H4 (cell line): ENCODE measurements at regions not wholly inside any gene's neighbourhood (a gene's known extent, or its start where the extent isn't known, plus 50 kb on each side); places are given as distances from the start of the nearest gene placed in this dataset.
"Not testable (repeated sequence)": the region's sequence is repeated elsewhere in the genome, so short reads cannot be mapped to it uniquely, and the experiment has no call there.

ENCODE experiments used
- DNase-seq: peaks from one replicate; pipeline ENCODE4 v3.0.0-alpha.2; 2015; ENCODE audit warnings: low spot score

DNA sequence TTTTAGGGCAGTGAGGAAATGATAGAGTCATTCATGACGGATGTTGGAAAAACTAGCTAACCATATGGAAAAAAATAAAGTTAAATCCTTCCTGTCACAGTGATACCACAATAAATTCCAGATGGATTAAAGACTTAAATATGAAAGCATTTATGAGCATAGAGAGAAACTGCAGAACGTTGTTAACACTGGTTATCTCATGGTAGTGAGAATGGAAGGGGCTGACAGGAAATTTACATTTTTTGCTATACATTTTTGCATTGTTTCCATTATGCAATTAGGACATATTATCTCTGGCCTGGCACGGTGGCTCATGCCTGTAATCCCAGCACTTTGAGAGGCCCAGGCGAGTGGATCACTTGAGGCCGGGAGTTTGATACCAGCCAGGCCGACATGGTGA lies 130.5 kb upstream of the VOPP1 start:
- DNase-seq: not testable (repeated sequence)

DNA sequence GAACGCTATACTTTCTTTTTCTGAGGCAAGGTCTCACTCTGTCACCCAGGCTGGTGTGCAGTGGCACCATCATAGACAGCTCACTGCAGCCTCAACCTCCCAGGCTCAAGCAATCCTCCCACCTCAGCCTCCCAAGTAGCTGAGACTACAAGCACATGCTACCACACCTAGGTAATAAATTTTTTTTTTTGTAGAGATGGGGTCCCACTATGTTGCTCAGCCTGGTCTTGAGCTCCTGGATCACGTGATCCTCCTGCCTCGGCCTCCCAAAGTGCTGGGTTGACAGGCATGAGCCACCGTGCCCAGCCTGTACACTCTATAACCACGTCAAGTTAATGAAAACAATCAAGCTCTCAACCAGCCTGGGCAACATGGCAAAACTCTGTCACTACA lies 127.1 kb upstream of the VOPP1 start:
- not testable (repeated sequence) for DNase-seq

DNA sequence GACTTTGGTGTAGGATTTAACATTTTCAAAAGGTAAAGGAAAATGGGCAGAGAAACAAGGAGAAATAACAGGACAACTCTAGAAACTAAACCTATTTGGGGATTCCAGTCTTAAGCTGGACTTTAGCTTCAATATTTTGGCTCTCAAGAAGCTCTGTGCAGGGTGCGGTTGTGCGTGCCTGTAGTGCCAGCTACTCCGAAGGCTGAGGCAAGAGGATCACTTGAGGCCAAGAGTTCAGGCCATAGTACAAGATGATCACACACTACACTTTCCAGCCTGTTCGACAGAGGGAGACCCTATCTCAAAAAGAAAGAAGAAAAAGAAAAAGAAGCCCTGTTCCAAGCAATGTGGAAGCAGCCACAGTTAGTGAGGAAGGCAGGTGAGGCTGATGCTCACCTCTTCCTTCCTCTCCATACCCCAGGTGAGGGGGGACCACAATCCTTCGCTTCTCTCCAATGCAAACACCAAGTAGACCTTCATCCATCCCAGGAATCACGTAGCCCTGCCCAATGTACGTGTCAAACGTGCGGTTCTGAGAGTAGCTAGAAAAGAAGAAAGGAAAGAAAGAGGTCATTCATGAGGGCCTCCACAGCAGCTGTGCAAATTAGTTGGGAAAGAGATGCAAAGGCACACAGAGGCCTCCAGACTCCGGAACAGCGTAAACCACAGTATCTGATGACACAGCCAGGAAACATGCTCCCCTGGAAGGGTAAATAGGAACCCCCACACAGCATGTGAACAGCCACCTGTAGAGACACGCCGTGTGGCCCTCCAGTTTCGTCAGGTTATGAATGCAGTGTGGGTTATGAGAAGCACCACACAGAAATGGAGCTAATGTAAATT lies 126.5 kb upstream of the VOPP1 start:
- DNase-seq: peak; percentile 84

DNA sequence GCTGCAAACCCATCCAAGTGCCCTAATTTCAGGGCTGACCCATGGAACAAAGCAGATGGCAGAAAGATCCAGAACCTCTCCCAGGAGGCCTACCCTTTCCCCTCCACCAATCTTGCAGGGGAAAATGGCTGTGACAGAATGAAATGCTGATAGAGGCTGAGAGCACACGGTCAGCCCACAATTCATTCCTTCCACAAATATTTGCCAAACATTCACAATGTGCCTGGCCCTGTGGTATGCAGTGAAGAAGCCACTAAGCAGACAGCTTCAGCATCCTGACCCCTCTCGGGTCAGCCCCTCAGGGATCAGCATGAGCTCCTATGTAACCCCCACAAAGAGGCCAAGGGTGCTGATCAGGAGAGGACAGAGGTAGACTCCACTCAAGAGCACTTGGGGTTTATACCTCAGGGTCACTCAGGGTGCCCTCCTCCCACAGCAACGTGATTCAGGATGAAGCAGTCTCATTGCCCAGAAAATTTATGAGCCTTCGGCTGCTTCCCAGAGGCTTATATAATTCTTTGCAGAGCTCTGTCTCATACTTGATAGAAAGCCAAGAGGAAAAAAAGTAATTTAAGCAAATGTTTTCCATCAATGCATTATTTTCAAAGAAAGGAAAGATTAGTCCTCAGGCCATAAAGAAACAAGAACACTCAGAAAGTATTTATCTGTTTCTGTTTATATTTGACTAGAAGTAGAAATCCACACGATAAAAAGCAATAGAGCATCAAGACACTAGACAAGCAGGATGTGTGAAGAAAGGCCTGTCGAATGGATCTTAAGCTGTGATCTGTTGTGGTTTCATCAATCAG lies 123.8 kb upstream of the VOPP1 start:
- DNase-seq: not testable (repeated sequence)

DNA sequence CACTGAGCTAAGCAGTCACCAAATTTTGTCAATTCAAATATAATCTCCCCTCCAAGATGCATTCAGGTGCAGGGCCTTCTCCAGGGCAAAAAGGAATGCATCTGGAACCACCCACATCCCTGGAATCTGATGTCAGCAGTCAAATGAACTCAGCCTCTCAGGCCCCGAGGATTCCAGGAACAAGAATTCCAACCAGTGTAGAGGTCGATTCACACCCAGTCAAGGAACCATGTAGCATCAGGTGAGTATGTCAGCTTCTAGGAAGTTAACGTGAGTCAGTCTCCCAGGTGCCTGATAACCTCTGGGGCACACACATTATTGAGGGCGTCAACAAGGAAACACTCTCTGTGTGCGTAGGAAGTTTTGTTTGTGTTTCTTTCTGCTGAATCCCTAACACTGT lies 122.2 kb upstream of the VOPP1 start:
- not testable (repeated sequence) for DNase-seq

DNA sequence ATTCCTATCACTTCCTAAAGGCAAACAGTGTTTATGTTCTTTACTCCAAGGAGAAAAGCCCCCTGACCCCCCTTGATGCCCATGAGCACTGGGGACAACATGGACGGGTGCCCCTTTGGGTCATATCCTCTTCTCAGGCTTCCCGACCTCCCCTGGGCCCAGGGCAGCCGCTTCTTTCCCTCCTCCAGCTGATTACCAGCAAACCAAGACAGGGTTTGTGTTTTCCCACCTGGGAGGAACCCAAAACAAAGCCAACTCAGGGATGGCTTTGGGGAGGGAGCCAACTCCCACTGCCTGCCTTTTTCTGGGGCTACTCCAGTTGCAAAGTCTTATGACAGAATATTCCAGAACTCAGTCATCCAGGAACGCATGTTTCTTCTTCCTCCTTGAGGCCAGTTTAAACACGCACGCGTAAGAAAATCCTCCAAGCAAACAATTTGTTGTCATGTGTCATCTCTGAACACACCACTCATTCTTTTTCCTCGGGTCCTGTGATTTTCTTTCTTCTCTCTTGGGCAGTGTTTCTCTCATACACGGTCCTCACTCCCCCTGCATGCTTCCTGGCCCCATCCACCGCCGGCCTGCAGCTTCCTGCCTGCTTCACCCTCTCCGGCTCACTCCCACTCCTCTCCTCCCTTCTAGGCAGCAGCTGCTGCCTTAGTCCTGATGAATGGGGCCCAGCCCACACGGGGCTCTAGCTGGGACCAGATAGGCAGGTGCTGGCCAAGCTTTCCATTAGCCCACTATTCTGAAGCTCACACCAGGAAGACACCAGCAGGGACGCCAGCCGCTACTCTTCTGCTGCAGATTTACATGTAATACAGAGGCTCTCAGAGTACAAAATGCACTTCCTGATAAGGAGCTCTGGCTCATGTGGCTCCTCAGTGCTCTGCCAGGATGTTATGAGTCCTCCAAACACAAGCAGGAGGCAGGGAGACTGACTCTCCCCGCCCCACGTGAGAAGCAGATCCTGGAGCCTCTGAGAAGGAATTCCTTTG lies 116.7 kb upstream of the VOPP1 start:
- peak; percentile 35 for DNase-seq

DNA sequence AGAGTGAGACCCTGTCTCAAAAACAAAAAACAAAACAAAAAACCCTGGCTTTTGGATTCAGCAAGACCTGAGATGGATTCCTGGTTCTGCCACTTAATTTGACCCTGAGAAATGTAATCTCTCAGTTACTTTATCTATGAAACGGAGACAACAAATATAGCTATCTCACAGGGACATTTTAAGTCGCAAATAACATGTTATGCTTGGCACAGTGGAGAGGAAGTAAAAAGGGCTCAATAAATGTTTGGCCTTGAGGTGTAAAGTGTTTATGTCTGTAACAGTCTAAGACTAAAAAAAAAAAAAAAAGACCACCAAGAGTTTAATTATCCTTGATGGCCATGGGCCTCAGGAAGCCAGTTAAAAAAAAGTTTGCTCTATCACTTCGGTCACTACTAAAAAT lies 116.0 kb upstream of the VOPP1 start:
- not testable (repeated sequence) for DNase-seq

DNA sequence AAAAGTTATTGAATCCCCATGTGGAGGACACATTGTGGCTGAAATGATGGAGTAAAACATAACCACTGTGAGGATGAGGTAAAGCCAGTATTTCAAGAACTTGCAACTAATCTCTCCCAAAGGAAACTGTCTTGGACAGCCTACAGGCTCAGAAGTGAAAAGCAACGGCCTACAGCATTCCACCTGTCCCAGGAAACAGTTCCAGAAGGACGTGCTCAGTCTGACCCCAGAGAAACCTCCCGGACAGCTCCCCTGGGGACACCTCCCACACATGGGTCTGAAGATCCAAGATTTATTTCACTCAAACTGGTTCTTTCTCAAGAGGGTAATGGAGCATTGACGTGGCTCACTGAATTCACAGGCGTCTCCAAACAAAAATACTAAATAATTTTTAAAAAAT lies 115.0 kb upstream of the VOPP1 start:
- not testable (repeated sequence) for DNase-seq

DNA sequence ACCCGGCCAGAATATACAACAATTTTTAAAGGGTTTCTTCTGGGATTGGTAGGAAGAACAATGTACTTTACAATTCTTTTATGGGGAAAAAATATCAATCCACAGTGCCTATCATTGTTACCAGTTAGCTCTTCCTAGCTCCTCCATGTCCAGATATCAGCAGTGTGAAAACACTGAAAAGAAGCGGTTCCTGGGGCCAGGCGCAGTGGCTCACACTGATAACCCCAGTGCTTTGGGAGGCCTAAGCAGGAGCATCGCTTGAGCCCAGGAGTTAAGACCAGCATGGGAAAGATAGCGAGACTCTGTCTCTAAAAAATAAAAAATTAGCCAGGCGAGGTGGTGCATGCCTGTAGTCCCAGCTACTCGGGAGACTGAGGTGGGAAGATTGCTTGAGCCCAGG lies 114.5 kb upstream of the VOPP1 start:
- not testable (repeated sequence) for DNase-seq

DNA sequence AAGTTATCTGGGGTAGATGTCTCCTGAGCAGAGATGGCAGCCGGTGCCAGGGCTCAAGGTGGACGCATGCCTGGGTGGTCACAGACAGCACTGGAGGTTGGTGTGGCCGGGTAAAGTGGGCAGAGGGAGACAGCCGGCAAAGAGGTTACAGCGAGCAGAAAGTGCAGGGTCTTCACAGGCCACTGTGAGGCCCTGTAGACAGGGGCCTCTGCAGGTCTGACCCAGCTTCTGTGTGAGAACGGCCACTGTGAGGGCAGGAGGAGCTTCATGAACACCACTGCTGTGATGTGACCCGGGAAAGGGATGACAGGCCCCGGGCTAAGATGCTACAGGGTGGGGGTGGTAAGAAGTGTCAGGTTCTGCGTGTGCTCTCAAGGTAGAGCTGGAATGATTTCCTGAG lies 111.2 kb upstream of the VOPP1 start:
- not testable (repeated sequence) for DNase-seq

DNA sequence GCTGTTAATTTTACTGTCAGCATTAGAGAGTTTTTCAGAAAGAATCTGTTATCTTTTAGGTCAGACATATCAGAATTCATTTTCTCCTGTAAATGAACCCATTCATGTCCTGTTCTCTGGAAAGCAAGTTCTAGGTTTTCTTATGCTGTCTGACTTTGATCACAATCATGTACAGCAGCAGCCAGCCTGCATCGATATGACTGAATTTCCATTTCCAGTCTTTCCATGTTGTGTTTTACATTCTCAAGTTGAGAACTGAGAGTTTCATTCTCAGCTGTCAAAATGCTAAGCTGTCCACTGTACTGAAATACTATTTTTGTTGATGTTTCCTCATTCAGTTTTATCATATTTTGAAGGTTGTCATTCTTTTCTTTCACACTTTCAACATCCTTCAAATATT lies 103.3 kb upstream of the VOPP1 start:
- not testable (repeated sequence) for DNase-seq

DNA sequence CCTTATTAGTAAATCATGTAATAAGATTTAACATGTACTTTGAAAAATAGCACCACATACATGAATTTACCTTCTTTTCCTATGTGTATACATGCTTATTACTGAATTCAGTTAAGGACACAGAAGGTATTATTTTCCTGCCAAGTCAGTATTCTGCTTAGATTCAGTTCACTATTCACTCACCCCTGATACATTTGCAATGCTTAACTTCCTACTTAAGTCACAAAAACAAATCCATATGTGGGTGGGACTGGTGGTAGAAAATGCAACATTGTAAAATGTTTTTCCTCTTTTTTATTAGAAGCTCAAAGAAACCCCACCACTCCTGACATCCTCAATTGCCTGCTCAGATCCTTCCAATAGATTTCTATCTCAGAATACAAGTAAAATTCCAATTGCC lies 101.2 kb upstream of the VOPP1 start:
- DNase-seq: not testable (repeated sequence)

DNA sequence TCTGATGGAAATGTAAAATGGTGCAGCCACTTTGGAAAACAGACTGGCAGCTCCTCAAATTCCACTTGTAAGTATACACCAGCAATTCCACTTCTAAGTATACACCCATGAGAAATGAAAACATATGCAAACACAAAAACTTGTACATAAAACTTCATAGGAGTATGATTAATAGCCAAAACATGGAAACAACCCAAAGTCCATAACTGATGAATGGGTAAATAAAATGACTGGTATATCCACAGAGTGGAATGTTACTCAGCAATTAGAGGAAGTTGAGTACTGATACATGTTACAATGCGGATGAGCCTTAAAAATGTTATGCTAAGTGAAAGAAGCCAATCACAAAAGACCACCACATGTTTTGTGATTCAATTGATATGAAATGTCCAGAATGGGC lies 99.8 kb upstream of the VOPP1 start:
- DNase-seq: not testable (repeated sequence)

DNA sequence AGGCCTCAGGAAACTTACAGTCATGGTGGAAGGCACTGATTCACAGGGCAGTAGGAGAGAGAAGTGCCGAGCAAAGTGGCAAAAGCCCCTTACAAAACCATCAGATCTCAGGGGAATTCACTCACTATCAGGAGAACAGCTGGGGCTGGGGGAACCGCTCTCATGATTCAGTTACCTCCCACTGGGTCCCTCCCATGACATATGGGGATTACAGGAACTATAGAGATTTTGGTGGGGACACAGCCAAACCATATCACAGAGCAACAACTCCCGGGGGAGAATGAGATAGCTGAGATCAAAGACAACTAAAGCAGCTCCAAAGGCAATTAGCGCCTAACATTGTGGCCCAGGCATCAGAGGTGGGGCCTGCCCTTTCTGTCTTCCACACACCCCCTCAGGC lies 85.4 kb upstream of the VOPP1 start:
- DNase-seq: no peak

DNA sequence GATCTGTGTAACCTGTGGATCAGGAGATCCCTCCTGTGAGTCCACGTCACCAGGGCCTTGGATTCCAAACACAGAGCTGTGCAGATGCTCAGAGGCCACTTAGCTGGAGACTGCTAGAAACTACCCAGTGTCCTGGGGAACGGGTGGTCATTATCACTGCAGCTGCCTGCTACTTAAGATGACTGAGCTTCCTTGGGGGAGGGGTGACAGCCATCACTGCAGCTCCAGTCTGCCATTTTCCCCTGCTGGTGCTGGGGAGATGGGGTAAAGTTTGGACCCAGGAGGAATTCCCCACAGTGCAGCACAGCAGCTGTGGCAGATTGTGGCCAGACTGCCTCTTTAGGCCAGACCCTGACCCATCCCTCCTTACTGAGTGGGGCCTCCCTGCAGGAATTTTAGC lies 78.8 kb upstream of the VOPP1 start:
- DNase-seq: no peak

DNA sequence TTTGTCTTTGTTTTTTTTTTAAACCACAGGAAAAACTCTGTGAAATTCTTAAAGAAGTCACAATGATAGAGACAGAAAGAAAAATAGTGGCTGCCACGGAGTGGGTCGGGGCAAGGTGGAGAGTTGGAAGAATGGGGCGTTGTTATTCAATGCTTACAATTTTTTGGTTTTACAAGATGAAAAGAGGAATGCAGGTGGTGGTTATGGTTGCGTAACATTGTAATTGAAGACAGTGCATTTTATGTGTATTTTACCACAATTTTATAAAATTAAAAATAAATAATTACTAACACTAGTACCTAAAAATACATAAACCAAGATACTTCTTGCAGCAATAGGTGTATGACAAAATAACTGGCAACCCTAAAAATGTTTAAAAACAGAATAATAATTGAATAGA lies 76.9 kb upstream of the VOPP1 start:
- no peak for DNase-seq

DNA sequence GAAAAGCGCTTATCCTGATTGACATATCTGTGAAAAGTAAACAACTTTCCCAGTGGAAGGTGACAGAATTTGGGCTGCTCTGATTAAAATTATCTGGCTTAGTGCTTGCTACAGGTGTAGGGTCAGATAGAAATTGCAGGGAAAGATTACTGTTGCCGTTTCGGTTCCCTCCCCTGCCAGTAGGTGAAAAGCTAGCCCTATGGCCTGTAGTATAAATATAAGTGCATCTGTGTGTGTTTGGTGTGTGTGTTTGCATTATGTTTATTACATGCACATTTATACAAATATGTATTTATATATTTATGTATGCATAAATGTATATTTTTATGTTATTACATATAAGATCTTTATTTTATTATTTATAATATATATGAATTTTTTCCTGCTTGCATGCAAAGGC lies 72.3 kb upstream of the VOPP1 start:
- no peak for DNase-seq

DNA sequence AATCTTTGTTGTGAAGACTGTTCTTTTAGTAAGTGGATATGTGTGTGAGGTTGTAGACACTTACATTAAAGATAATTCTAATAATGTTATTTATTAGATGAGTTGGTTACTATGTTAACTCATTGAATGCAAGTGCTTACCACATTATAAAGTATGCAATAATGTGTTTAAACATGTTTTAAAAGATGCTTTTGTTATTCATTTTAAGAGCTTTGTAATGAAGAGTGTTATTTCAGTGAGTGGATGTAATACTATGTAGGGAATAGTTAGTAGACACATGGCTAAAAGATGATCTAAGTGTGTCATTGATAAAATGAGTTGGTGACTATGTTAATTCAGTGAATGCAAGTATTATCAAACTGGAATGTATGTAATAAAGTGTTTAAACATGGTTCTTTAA lies 70.0 kb upstream of the VOPP1 start:
- DNase-seq: no peak

DNA sequence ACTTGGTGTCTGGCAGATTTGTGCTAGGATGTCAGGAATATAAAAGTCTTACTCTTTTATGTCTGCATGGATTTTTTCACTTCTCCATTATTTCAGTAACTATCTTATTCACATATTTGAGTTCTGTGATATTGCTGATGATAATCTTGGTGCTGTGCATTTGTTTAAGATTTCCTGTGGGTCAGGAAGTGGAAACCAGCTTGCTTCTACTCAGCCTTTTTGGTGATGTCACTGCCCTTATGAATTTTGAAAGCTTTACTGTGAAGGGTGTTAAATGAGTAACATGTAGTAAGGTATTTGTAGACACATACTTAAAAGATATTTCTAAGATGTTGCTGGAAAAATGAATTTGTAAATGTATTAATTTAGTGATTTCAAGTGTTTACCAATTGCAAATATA lies 69.5 kb upstream of the VOPP1 start:
- no peak for DNase-seq

DNA sequence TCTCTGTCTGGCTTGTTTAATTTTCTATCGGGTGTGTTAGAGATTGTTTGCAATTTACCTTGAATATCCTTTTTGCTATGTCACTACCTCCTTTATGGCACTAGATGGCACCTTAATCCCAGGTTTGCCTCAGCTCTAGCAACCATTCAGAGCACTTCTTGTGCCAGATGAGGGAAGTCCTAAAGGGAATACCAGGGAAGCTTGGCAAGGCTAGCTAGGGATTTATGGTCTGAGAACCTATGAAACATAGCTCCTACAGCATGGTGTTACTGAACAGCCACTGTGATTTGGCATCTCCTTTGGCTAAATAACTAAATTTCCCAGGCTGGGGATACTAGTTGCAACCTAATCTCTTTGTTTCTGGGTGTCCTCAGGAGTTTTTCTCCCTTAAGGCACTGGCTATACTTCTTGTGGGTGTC lies 69.0 kb upstream of the VOPP1 start:
- peak; percentile 90 for DNase-seq

DNA sequence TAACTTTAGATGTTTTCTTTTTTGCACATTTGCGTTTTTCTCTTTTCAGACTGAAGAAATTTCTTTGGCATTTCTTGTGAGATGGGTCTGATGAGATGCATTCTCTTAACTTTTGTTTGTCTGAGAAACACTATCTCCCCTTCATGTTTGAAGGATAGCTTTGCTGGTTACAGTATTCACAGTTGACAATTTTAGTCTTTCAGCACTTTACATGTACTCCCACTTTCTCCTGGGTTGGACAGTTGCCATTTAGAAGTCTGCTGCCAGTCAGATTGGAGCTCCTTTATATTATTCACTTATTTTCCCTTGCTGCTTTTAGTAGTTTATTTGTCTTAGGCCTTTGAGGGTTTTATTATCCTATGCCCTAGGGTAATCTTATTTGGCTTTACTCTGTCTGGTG lies 67.3 kb upstream of the VOPP1 start:
- no peak for DNase-seq
